Vagina (tissue), 2 donors: ENCODE measurements at regions not wholly inside any gene's neighbourhood (a gene's known extent, or its start where the extent isn't known, plus 50 kb on each side); places are given as distances from the start of the nearest gene placed in this dataset.

Experiments used
- DNase-seq, 2 donors: peaks; one replicate each; pipeline ENCODE4 v3.0.0-alpha.2; 2017; ENCODE audit errors: extremely low spot score in 2 of 2
- H3K27ac ChIP-seq: fragments of 200-600 bp; sonication (generic); one replicate; pipeline ENCODE4 v1.5.1; 2019
- H3K27me3 ChIP-seq: fragments of 200-600 bp; sonication (generic); one replicate; pipeline ENCODE4 v1.5.1; 2019
- H3K36me3 ChIP-seq, 2 donors: fragments of 200-600 bp; sonication (generic); one replicate each; pipeline ENCODE4 v1.5.1; 2017 to 2019
- H3K4me1 ChIP-seq: fragments of 200-600 bp; sonication (generic); one replicate; pipeline ENCODE4 v1.5.1; 2019
- H3K4me3 ChIP-seq, 2 donors: fragments of 200-600 bp; sonication (generic); 1 replicate in 1 of 2; 2 replicates in 1 of 2; pipeline ENCODE4 v1.5.1; 2016 to 2019
- H3K9me3 ChIP-seq: fragments of 200-600 bp; sonication (generic); one replicate; pipeline ENCODE4 v1.5.1; 2019
- POLR2A ChIP-seq, 2 donors: fragments of 450-650 bp; IDR thresholded peaks; one replicate each; pipeline ENCODE4 v1.6.1; 2017; ENCODE audit warnings: antibody characterized with exemption in 2 of 2, mild to moderate bottlenecking in 2 of 2, moderate library complexity in 2 of 2
- POLR2AphosphoS5 ChIP-seq, 2 donors: sonication (generic); formaldehyde crosslinking; IDR thresholded peaks; one replicate each; pipeline ENCODE4 v1.9.0; 2017; ENCODE audit warnings: antibody characterized with exemption in 2 of 2, mild to moderate bottlenecking in 2 of 2, low read depth in 1 of 2; ENCODE audit not compliant: insufficient read depth in 1 of 2
- intact Hi-C: fragments of 100-400 bp; cut with DNase I; formaldehyde crosslinking; loops from one replicate; pipeline ENCODE4 v1.15.1; 2023
- TF ChIP-seq, protein P1 (sequence below), 3 experiments: fragments of 450-650 bp in 2 of 3; fragments of 200-600 bp in 1 of 3; sonication (generic) in 1 of 3; IDR thresholded peaks; one replicate each; pipeline ENCODE4 v1.5.1; 2017 to 2019; ENCODE audit warnings: antibody characterized with exemption in 3 of 3, mild to moderate bottlenecking in 2 of 3, moderate library complexity in 2 of 3

DNA sequence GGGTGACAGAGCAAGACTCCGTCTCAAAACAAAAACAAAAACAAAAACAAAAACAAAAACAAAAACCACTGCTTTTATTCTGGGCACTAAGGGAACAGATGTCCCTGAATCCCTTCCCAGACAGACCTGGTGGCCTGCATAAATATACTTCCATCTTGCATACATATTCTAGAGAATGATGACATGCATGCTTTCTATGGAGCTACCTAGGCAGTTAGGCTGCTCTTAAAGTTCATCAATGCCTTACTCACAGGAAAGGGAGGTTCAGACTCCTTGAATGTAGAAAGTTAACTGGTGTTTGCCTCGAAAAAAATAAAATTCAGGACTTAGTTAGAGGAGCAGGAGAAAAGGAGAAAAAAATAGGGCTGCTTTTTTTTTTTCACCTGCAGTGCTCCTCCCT lies 72.6 kb downstream of the C3orf38 start:
- TF ChIP-seq, protein P1, sequence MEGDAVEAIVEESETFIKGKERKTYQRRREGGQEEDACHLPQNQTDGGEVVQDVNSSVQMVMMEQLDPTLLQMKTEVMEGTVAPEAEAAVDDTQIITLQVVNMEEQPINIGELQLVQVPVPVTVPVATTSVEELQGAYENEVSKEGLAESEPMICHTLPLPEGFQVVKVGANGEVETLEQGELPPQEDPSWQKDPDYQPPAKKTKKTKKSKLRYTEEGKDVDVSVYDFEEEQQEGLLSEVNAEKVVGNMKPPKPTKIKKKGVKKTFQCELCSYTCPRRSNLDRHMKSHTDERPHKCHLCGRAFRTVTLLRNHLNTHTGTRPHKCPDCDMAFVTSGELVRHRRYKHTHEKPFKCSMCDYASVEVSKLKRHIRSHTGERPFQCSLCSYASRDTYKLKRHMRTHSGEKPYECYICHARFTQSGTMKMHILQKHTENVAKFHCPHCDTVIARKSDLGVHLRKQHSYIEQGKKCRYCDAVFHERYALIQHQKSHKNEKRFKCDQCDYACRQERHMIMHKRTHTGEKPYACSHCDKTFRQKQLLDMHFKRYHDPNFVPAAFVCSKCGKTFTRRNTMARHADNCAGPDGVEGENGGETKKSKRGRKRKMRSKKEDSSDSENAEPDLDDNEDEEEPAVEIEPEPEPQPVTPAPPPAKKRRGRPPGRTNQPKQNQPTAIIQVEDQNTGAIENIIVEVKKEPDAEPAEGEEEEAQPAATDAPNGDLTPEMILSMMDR (IDR thresholded peaks at IDR 0.05): no peak
- TF ChIP-seq POLR2AphosphoS5 (IDR thresholded peaks at IDR 0.05; ENCODE audit: insufficient read depth in 1 of 2, low read depth in 1 of 2) (no peak), POLR2A (IDR thresholded peaks at IDR 0.05) (no peak)
- no peaks in the 10 kb centered on the region for H3K36me3 ChIP-seq

DNA sequence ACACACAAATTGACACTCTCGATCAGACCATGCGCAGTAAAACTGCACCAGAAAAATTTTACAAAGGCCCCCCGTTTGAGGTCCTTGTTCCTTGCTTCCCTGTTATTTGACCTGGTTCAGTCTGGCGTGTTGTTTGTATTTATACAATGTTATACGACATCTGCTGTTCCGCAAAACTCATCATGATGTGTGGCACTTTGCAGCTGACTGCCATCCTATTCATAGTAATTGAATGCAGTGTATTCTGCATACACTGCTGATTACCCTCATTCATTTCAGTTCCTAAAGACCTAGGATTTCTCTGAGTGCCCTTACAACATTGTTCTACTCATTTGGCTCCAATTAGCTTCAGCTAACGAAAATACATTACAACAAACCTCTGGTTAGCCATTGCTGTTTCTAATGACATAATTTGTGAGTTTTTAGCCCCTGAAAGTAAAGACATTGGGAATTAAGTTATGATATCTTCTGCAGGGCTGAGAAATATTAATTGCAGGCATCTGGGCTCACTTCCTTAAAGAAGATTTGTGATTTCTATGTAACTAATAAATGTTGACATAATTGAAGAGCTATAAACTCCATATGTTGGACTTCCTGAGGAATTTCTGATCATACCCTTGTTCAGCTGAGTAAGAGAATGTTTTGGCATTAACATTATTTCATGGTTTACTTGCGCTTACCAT lies 75.7 kb downstream of the C3orf38 start:
- no peak overlapping the region for H3K27ac ChIP-seq
- H3K4me1 ChIP-seq: no peaks in the 10 kb centered on the region
- intact Hi-C loops: no loop called here
- no peak for DNase-seq
- TF ChIP-seq POLR2A (IDR thresholded peaks at IDR 0.05): no peak
- TF ChIP-seq, protein P1 (IDR thresholded peaks at IDR 0.05): no peak
- no peak for TF ChIP-seq POLR2AphosphoS5 (IDR thresholded peaks at IDR 0.05; ENCODE audit: insufficient read depth in 1 of 2, low read depth in 1 of 2)
- H3K27me3 ChIP-seq: no peaks in the 10 kb centered on the region
- no peaks in the 10 kb centered on the region for H3K36me3 ChIP-seq
- H3K9me3 ChIP-seq: no peaks in the 10 kb centered on the region
- no peak overlapping the region for H3K4me3 ChIP-seq

More for the DNA sequence above, 72.6 kb downstream of the C3orf38 start:
- H3K27me3 ChIP-seq: no peaks in the 10 kb centered on the region
- H3K4me1 ChIP-seq: no peaks in the 10 kb centered on the region
- DNase-seq: no peak
- H3K4me3 ChIP-seq: no peak overlapping the region
- no peaks in the 10 kb centered on the region for H3K9me3 ChIP-seq
- intact Hi-C loops: no loop called here
- H3K27ac ChIP-seq: no peak overlapping the region

DNA sequence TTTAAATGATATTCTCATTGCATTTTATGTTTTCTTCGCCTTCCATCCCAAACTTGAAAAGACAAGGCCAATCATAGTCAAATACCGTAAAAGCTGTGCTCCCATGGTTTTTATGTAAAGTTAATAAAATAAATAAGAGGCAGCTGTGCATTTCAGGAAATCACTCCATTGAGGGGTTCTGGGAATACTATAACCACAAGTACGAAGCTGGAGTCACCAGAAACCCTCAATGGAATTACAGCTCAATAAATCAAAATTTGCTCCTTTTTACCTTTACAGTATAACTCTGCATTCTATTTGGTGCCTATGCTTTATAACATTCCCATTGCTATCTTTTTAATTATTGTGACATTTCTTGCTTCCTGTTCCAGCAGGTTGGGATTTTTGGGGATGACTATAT lies 77.2 kb downstream of the C3orf38 start:
- H3K36me3 ChIP-seq: no peaks in the 10 kb centered on the region
- H3K27me3 ChIP-seq: no peaks in the 10 kb centered on the region
- no peaks in the 10 kb centered on the region for H3K9me3 ChIP-seq
- DNase-seq: no peak
- H3K27ac ChIP-seq: no peak overlapping the region
- intact Hi-C loops: no loop called here
- no peak overlapping the region for H3K4me3 ChIP-seq
- no peaks in the 10 kb centered on the region for H3K4me1 ChIP-seq
- TF ChIP-seq POLR2A (IDR thresholded peaks at IDR 0.05): no peak
- TF ChIP-seq, protein P1 (IDR thresholded peaks at IDR 0.05): no peak
- TF ChIP-seq POLR2AphosphoS5 (IDR thresholded peaks at IDR 0.05; ENCODE audit: insufficient read depth in 1 of 2, low read depth in 1 of 2): no peak

DNA sequence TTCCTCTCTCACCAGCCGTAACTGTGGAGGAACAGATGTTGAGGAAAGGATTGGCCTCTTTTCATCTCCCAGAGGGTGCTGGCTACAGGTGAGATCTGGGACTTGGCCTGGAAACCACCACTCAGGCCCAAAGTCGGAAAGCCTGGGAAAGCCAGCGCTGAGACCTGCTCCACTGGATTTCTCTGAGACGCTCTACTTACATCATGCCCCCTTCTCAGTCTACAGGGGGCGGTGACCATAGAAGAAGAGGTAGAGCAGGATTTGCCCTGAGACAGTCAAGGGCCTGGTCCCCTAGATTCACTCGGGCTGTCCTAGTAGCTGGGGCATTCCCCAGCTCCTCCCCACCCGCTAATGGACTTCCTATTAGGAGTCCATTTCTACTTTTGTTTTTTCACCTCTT lies 80.9 kb downstream of the C3orf38 start:
- no peaks in the 10 kb centered on the region for H3K4me1 ChIP-seq
- intact Hi-C loops: loop anchor here (10.0 kb wide), 1 partner anchor 1864 kb away; no protein-coding TSS in a partner anchor

DNA sequence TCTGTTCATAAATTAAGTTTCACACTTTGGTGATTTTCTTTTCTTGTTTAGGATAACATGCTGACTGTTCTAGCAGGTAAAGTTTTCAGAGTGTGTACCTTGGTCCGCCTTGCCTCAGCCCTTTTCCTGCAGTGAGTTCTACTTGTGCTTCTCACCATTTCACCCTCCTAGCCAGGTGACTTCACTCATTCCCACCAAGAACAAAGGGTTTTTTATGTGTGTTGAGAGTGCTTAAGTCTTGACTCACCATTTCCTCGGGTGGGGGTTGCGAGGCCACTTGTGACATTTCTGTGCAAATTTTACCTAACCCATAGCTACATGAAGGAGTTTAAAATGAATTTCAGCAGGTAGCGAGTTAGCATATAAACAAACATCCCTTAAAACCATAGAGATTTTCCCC lies 81.4 kb downstream of the C3orf38 start:
- TF ChIP-seq POLR2A (IDR thresholded peaks at IDR 0.05): no peak
- TF ChIP-seq POLR2AphosphoS5 (IDR thresholded peaks at IDR 0.05; ENCODE audit: insufficient read depth in 1 of 2, low read depth in 1 of 2): no peak
- TF ChIP-seq, protein P1 (IDR thresholded peaks at IDR 0.05): no peak
- no peaks in the 10 kb centered on the region for H3K36me3 ChIP-seq
- intact Hi-C loops: loop anchor here (10.0 kb wide), 1 partner anchor 1864 kb away; no protein-coding TSS in a partner anchor
- H3K27ac ChIP-seq: no peak overlapping the region
- no peaks in the 10 kb centered on the region for H3K27me3 ChIP-seq
- H3K4me1 ChIP-seq: no peaks in the 10 kb centered on the region
- H3K9me3 ChIP-seq: no peaks in the 10 kb centered on the region
- no peak overlapping the region for H3K4me3 ChIP-seq
- no peak for DNase-seq

More for the DNA sequence above, 80.9 kb downstream of the C3orf38 start:
- Histone ChIP-seq H3K9me3 (no peaks in the 10 kb centered on the region), H3K4me3 (no peak overlapping the region), H3K27ac (no peak overlapping the region), H3K36me3 (no peaks in the 10 kb centered on the region), H3K27me3 (no peaks in the 10 kb centered on the region)
- no peak for TF ChIP-seq POLR2AphosphoS5 (IDR thresholded peaks at IDR 0.05; ENCODE audit: insufficient read depth in 1 of 2, low read depth in 1 of 2)
- TF ChIP-seq POLR2A (IDR thresholded peaks at IDR 0.05): no peak
- TF ChIP-seq, protein P1 (IDR thresholded peaks at IDR 0.05): no peak
- DNase-seq: no peak
